A549 (cell line): ENCODE measurements at regions not wholly inside any gene's neighbourhood (a gene's known extent, or its start where the extent isn't known, plus 50 kb on each side); places are given as distances from the start of the nearest gene placed in this dataset.
"Not testable (repeated sequence)": the region's sequence is repeated elsewhere in the genome, so short reads cannot be mapped to it uniquely, and the experiment has no call there.

ENCODE experiments used
- BHLHE40 ChIP-seq: IDR thresholded peaks from 2 replicates; pipeline ENCODE4 v1.6.1; 2012; ENCODE audit warnings: low read depth, low read length, inconsistent platforms
- CTCF ChIP-seq: fragments of >200 bp; sonication (Bioruptor Twin); formaldehyde crosslinking; IDR thresholded peaks from 3 replicates; pipeline ENCODE4 v1.5.1; 2016
- EP300 ChIP-seq, 2 experiments: fragments of >200 bp; sonication (Bioruptor Twin); formaldehyde crosslinking; IDR thresholded peaks; 2 replicates in 1 of 2; 3 replicates in 1 of 2; pipeline ENCODE4 v1.6.1; 2016 to 2017
- KDM1A ChIP-seq: fragments of 200-600 bp; sonication (generic); IDR thresholded peaks from 2 replicates; pipeline ENCODE4 v1.6.1; 2016; ENCODE audit warnings: low read depth, mild to moderate bottlenecking
- MAX ChIP-seq: IDR thresholded peaks from 2 replicates; pipeline ENCODE4 v1.6.1; 2012
- SMC3 ChIP-seq: fragments of >200 bp; sonication (Bioruptor Twin); formaldehyde crosslinking; IDR thresholded peaks from 3 replicates; pipeline ENCODE4 v1.6.1; 2018; ENCODE audit warnings: inconsistent platforms

DNA sequence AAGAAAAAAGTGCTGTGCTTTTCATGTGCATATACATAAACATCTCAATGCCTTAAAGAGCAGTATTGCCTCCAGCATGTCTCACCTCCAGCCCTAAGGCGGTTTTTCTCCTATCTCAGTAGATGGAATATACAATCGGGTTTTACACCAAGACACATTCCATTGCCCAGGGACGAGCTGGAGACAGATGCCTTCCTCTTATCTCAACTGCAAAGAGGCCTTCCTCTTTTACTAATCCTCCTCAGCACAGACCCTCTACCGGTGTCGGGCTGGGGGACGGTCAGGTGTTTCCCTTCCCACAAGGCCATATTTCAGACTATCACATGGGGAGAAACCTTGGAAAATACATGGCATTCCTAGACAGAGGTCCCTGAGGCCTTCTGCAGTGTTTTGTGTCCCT, 385.3 kb downstream of the AMY1C start:
- not testable (repeated sequence) for TF ChIP-seq MAX; EP300 (IDR thresholded peaks at IDR 0.05); BHLHE40; CTCF; SMC3; KDM1A
